ENCODE measurements at regions not wholly inside any gene's neighbourhood (a gene's known extent, or its start where the extent isn't known, plus 50 kb on each side); places are given as distances from the start of the nearest gene placed in this dataset.
A peak's percentile ranks its signal among the peaks of the same experiment; 100 is the strongest.

DNA sequence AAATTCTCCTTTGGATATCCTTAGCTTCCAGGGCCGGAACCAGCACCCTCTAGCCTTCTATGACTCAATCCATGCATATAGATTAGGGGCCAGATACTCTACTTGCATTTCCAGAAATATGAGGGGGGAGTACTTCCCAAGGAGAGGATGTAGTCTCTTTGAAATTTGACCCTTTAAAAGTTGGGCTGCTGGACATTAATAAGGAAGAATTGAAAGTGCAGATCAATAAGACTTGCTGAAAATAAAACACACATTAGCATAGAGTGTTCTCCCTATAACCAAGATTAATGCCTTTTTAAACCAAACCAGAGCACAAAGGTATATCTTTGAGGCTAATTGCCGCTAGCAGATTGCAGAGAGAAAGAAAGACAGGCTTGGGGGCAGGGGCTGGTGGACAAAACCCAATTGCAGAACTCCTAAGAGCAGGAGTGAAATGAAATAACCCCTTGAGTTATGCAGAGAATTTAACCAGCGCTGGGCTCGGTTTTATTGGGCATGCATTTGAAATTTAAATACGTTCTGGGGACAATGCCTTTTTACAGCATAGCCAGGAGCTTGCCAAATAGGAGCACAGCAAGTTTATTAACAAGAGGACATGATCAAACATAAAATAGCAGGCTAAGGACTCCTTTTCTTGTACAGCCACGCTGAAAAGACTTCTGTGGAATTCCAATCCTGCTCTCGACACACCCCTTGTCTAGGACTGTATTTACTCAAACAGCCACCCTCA lies 108.2 kb upstream of the SALL4 start:
- no peak overlapping the region for H3K27ac Mint-ChIP-seq
- H3K27me3 Mint-ChIP-seq, result peaks cover 12% of the 10 kb centered on the region
- no peaks in the 10 kb centered on the region for H3K4me1 Mint-ChIP-seq
- H3K4me3 Mint-ChIP-seq, result no peak overlapping the region
- H3K36me3 Mint-ChIP-seq, result no peaks in the 10 kb centered on the region
- H3K9me3 Mint-ChIP-seq, result no peaks in the 10 kb centered on the region
- no peak for ATAC-seq

DNA sequence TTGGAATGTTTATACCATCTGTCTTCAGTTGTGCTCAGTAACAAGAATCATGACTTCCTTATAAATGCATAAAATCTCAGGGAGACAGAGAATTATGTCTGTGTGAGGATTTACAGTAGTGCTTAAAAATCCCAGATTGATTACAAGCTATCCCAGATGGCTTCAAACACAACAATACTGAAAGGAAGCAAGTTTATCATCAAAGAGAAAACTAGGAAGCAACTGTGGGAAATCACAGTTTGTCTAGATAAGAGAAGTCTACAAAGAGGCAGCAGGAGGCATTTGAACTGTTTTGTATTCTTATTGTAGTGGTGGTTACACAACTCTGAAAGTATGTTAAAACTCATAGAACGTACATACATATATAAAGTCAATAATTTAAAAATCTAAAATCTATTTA lies 104.4 kb upstream of the SALL4 start:
- no peaks in the 10 kb centered on the region for H3K4me1 Mint-ChIP-seq
- H3K4me3 Mint-ChIP-seq, result no peak overlapping the region
- no peaks in the 10 kb centered on the region for H3K27me3 Mint-ChIP-seq
- H3K9me3 Mint-ChIP-seq, result no peaks in the 10 kb centered on the region
- H3K27ac Mint-ChIP-seq, result no peak overlapping the region
- no peak for ATAC-seq
- H3K36me3 Mint-ChIP-seq, result no peaks in the 10 kb centered on the region

DNA sequence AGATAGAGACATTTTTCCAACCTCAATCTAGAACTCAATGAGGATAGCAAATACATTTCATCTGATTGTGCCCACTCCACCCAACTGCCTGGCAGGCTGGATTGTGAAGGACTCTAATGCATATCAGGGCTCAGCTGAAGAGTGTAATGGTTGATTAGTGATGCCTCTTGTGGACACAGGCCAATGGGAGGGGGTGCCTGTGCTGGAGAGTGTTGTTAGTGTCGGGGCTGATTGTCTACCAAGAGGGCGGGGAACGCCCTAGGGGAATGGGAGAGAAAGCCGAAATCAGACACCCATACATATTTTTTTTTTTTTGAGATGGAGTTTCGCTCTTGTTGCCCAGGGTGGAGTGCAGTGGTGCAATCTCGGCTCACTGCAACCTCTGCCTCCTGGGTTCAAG lies 103.7 kb upstream of the SALL4 start:
- Mint-ChIP-seq H3K4me1 (no peaks in the 10 kb centered on the region), H3K9me3 (no peaks in the 10 kb centered on the region), H3K27me3 (no peaks in the 10 kb centered on the region), H3K36me3 (no peaks in the 10 kb centered on the region), H3K4me3 (no peak overlapping the region), H3K27ac (no peak overlapping the region)
- ATAC-seq, result no peak

DNA sequence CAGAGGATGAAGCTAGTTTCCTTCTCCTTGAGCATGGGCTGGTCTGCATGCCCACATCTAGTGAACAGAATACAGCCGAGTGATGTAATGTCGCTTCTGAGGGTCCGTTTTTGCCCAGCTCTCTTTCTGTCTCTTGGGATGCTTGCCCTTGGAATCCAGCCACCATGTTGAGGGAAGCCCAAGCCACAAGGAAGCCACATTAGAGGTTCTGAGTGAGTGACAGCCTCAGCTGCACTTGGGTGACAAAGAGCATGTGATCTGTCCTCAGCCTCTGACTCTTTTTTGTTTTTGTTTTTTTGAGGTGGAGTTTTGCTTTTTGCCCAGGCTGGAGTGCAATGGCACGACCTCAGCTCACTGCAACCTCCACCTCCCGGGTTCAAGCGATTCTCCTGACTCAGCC lies 100.6 kb upstream of the SALL4 start:
- Mint-ChIP-seq H3K27me3 (peaks cover 18% of the 10 kb centered on the region), H3K27ac (no peak overlapping the region), H3K36me3 (no peaks in the 10 kb centered on the region), H3K9me3 (peaks cover 5% of the 10 kb centered on the region), H3K4me1 (no peaks in the 10 kb centered on the region), H3K4me3 (no peak overlapping the region)
- no peak for ATAC-seq

DNA sequence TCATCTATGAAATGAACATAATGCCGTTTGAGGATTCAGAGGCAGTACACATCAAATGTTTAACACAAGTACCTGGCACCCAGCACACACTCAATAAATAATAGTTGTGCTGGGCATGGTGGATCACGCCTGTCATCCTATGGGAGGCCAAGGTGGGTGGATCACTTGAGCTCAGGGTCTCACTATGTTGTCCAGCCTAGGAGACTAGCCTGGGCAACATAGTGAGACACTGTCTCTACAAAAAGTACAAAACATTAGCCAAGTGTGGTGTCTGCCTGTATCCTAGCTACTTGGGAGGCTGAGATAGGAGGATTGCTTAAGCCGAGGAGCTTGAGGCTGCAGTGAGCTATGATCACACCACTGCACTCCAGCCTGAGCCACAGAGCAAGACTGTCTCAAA lies 98.1 kb upstream of the SALL4 start:
- Mint-ChIP-seq H3K4me3 (no peak overlapping the region), H3K27ac (no peak overlapping the region), H3K9me3 (peaks cover 5% of the 10 kb centered on the region), H3K27me3 (peaks cover 18% of the 10 kb centered on the region), H3K4me1 (no peaks in the 10 kb centered on the region), H3K36me3 (no peaks in the 10 kb centered on the region)
- no peak for ATAC-seq

DNA sequence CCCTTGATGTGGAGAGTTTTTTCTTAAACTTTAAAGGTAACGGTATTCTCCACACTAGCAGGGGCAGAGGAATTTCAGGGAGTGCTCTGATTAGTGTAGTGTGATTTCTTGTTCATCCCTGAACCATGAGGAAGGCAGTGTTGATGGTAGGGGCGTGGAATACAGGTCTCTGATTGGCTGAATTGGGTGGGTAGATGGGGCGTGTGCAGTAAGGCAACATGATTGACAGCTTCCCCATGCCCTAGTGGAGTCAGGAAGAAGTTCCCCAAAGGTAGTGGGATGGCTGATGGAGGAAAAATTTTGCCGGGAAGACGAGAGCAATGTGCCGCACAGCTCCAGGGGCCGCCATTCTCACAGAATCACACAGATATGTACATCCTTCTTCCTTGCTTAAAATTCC lies 97.4 kb upstream of the SALL4 start:
- Mint-ChIP-seq H3K36me3 (no peaks in the 10 kb centered on the region), H3K27ac (no peak overlapping the region), H3K27me3 (peaks cover 18% of the 10 kb centered on the region), H3K9me3 (peaks cover 5% of the 10 kb centered on the region), H3K4me1 (no peaks in the 10 kb centered on the region), H3K4me3 (no peak overlapping the region)
- no peak for ATAC-seq

DNA sequence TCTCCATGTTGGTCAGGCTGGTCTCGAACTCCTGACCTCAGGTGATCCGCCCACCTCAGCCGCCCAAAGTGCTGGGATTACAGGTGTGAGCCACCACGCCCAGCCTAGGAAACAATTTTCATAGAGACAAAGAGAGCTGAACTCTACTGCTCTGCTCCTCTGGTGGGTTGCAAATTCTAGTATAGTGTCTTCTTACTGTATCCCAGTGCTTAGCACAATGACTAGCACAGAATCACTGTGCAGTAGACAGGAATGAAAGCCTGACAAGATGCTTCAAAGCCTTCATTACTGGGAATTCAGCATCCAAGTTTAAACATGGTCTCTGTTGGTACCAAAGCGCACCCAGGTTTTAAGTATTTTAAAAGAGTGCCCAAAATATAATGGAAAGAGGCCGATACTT lies 96.5 kb upstream of the SALL4 start:
- ATAC-seq, result no peak
- H3K27ac Mint-ChIP-seq, result no peak overlapping the region
- H3K27me3 Mint-ChIP-seq, result peaks cover 18% of the 10 kb centered on the region
- no peaks in the 10 kb centered on the region for H3K36me3 Mint-ChIP-seq
- peaks cover 5% of the 10 kb centered on the region for H3K9me3 Mint-ChIP-seq
- H3K4me3 Mint-ChIP-seq, result no peak overlapping the region
- H3K4me1 Mint-ChIP-seq, result no peaks in the 10 kb centered on the region

DNA sequence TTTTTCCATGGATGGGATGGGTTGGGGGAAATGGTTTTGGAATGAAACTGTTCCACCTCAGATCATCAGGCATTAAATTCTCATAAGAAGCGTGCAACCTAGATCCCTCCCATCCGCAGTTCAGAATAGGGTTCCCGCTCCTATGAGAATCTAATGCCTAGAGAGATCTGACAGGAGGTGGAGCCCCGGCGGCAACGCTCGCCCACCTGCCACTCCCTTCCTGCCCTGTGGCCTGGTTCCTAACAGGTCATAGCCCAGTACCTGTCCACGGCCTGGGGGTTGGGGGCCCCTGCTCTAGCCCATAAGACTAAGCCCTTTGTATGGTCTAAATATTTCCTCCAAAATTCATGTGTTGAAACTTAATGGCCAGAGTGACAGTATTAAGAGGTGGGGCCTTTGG lies 92.3 kb upstream of the SALL4 start:
- Mint-ChIP-seq H3K27me3 (peaks cover 10% of the 10 kb centered on the region), H3K4me1 (no peaks in the 10 kb centered on the region), H3K4me3 (no peak overlapping the region), H3K9me3 (peaks cover 3% of the 10 kb centered on the region), H3K36me3 (no peaks in the 10 kb centered on the region), H3K27ac (no peak overlapping the region)
- ATAC-seq, result peak; percentile 12

DNA sequence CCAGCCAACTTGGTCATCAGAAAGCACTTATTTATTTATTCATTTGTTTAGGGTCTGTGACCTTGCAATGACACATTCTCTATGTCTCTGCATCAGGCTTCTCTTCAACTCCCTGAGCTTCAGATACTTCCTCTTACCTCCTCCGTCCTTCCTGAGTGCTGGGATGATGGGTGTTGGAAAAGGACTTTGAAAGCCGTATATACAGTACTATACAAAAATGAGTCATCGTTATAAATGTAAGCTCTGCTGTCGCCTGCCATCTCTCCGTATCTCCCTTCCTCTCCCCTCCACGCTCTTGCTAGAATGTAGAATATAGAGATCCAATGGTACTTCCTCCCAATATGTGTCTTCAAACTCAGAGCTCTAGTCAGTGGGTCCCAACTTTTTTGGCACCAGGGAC lies 91.9 kb upstream of the SALL4 start:
- H3K4me1 Mint-ChIP-seq, result no peaks in the 10 kb centered on the region
- H3K27ac Mint-ChIP-seq, result no peak overlapping the region
- no peak overlapping the region for H3K4me3 Mint-ChIP-seq
- no peak for ATAC-seq
- H3K36me3 Mint-ChIP-seq, result no peaks in the 10 kb centered on the region
- peaks cover 6% of the 10 kb centered on the region for H3K27me3 Mint-ChIP-seq
- H3K9me3 Mint-ChIP-seq, result peaks cover 3% of the 10 kb centered on the region

DNA sequence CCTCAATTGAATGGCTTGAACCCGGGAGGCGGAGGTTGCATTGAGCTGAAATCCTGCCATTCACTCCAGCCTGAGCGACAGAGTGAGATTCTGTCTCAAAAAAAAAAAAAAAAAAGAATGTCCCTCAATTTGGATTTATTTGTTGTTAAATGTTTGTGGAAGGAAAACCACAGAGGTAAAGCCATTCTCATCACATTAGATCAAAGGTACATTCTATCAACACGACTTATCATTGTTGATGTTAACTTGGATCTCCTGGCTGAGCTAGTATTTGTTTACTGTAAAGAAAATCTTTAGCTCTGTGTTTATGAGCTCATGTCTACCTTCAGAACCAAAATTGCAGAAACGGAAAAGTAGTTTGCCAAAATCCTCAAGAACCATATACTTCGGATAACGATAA lies 91.4 kb upstream of the SALL4 start:
- Mint-ChIP-seq H3K27me3 (peaks cover under 1% of the 10 kb centered on the region), H3K4me1 (no peaks in the 10 kb centered on the region), H3K36me3 (no peaks in the 10 kb centered on the region), H3K4me3 (no peak overlapping the region), H3K27ac (no peak overlapping the region), H3K9me3 (no peaks in the 10 kb centered on the region)
- ATAC-seq, result no peak

DNA sequence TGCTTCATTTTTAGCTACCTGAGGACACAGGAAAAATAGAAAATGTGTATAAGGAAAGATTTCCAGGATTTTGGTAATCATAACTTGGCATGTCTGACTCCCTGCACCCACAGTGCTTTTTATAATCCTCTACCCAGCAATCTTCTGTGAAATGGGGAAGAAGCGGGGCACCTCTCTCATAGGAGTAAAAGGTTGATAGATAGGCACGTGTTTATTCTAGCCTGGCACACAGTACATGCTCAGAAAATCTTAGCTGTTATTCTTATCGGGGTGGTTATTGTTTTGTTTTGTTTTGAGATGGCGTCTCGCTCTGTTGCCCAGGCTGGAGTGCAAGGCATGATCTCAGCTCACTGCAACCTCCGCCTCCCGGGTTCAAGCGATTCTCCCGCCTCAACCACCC lies 87.7 kb upstream of the SALL4 start:
- Mint-ChIP-seq H3K27me3 (no peaks in the 10 kb centered on the region), H3K4me3 (no peak overlapping the region), H3K4me1 (no peaks in the 10 kb centered on the region)

DNA sequence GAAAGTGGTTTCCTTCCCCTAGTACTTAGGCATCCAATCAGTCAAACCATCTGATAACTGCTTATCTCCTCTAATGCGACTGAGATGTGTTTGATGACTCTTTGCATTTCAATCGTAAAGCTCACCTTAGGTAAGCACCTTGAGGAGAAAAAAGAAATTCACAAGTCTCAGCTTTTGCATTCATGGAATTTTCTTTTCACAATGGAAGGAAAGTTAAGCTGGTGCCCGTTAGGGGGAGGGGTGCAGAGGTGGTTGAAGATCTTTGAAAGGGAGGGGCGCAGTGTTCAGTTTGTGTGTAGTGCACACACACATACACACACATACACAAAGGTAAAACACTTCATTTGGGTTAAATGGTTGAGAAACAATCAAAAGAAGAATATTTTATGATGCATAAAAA lies 87.1 kb upstream of the SALL4 start:
- H3K4me1 Mint-ChIP-seq, result no peaks in the 10 kb centered on the region
- no peaks in the 10 kb centered on the region for H3K36me3 Mint-ChIP-seq
- H3K4me3 Mint-ChIP-seq, result no peak overlapping the region
- no peaks in the 10 kb centered on the region for H3K27me3 Mint-ChIP-seq
- no peak for ATAC-seq
- H3K9me3 Mint-ChIP-seq, result no peaks in the 10 kb centered on the region
- H3K27ac Mint-ChIP-seq, result no peak overlapping the region

More for the DNA sequence above, 87.7 kb upstream of the SALL4 start:
- ATAC-seq, result no peak
- Mint-ChIP-seq H3K36me3 (no peaks in the 10 kb centered on the region), H3K9me3 (no peaks in the 10 kb centered on the region), H3K27ac (no peak overlapping the region)

DNA sequence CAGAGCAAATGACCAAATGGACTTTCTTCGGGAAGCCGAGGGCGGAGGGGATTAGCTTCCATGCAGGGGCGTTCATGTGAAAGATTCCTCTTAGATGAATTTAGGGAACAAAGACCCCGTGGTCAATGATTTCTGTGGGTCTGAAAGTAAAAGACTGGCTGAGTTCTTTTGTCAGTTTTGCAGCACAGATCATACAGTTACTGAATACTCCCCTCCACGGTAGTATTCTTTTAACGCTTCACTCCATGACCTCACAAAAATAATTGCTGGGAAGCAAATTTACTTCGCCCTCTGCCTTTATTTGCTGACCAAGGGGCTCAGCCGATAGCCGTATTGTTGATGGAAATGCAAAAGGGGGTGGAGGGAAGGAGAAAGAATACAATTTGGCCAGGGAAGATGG lies 86.0 kb upstream of the SALL4 start:
- ATAC-seq, result no peak
- no peak overlapping the region for H3K4me3 Mint-ChIP-seq

DNA sequence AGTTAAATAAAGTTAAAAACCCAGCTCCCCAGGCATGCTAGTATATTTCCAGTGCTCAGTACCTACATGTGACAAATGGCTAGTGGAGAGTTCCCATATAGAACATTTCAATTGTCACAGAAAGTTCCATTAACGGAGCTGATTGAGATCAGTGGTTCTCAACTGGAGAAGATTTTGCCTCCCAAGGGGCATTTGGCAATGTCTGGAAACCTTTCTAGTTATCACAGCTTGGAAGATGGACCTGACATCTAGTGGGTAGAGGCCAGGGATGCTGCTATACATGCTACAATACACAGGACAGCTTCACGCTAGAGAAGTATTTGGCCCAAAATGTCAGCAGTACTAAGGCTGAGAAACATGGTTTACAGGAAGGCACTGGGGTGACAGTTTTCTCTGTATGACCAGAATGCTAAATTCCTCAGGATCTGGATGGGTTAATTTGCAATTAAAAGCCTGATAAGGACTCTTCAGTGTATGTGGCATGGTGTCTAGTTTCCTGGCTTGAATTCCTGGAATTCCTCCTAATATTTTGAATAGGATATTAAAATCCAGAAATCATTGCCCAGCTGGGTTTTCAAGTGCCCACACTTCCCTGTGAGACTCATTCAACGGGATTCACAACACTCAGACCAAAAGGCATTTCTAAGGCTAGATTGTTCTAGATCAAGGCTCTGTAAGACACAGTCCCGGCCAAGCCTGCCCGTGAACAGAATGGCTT lies 84.7 kb upstream of the SALL4 start:
- Mint-ChIP-seq H3K9me3 (no peaks in the 10 kb centered on the region), H3K27ac (no peak overlapping the region), H3K27me3 (no peaks in the 10 kb centered on the region), H3K36me3 (no peaks in the 10 kb centered on the region), H3K4me1 (no peaks in the 10 kb centered on the region), H3K4me3 (no peak overlapping the region)
- ATAC-seq, result no peak

More for the DNA sequence above, 86.0 kb upstream of the SALL4 start:
- Mint-ChIP-seq H3K36me3 (no peaks in the 10 kb centered on the region), H3K27ac (no peak overlapping the region), H3K27me3 (no peaks in the 10 kb centered on the region), H3K4me1 (no peaks in the 10 kb centered on the region), H3K9me3 (no peaks in the 10 kb centered on the region)

DNA sequence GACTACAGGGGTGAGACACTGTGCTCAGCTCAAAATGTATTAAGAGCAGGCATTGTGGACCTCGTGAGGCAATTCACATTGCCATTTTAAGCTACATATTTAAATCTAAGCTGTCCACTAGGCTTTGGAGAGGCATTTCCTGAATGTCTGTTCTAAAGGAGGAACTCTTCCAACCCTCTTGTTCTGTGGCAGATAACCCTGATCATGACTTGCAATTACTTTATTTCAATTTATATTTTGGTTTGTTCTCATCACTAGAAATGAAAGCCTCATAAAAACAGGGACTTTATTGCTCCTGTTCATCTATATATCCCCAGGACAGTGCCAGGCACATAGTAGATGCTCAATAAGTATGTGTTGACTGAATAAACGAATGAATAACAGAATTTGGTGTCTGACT lies 84.0 kb upstream of the SALL4 start:
- no peaks in the 10 kb centered on the region for H3K9me3 Mint-ChIP-seq
- no peak overlapping the region for H3K27ac Mint-ChIP-seq
- ATAC-seq, result no peak
- no peaks in the 10 kb centered on the region for H3K27me3 Mint-ChIP-seq
- no peaks in the 10 kb centered on the region for H3K4me1 Mint-ChIP-seq
- no peak overlapping the region for H3K4me3 Mint-ChIP-seq
- no peaks in the 10 kb centered on the region for H3K36me3 Mint-ChIP-seq

DNA sequence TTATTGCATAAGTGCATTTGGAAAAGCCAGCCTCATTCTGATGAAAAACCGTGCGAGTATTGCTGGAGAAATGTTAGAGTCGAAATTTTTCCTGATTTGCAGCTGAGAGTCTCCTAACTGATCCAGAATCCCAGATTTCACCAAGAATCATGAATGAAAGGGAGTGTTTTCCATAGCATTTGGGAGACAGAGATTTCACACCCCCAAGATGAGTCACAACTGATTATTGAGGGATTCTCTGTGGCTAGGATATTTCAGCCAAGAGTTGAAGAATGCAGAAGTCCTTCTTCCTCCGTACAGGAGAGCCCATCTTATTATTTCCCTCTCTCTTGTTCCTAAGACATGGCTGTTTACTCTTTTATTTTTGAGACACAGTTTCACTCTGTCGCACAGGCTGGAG lies 82.2 kb upstream of the SALL4 start:
- Mint-ChIP-seq H3K27ac (no peak overlapping the region), H3K4me1 (no peaks in the 10 kb centered on the region), H3K36me3 (no peaks in the 10 kb centered on the region), H3K4me3 (no peak overlapping the region), H3K9me3 (no peaks in the 10 kb centered on the region), H3K27me3 (no peaks in the 10 kb centered on the region)
- ATAC-seq, result no peak
